ENCODE measurements at regions not wholly inside any gene's neighbourhood (a gene's known extent, or its start where the extent isn't known, plus 50 kb on each side); places are given as distances from the start of the nearest gene placed in this dataset.
A peak's percentile ranks its signal among the peaks of the same experiment; 100 is the strongest.

GRCh38 chr3:182438398-182438797 lies 354.9 kb upstream of the ATP11B start:
- Mint-ChIP-seq H3K27ac (no peak overlapping the region), H3K4me3 (no peak overlapping the region), H3K36me3 (no peaks in the 10 kb centered on the region), H3K4me1 (no peaks in the 10 kb centered on the region), H3K9me3 (peaks cover 5% of the 10 kb centered on the region)
- ATAC-seq (no peak), DNase-seq (ENCODE audit: low spot score in 2 of 2) (no peak)

GRCh38 chr3:182440101-182440500 lies 353.2 kb upstream of the ATP11B start:
- H3K9me3 Mint-ChIP-seq: peaks cover 3% of the 10 kb centered on the region

GRCh38 chr3:182445576-182445975 lies 347.7 kb upstream of the ATP11B start:
- ATAC-seq: no peak
- no peaks in the 10 kb centered on the region for H3K4me1 Mint-ChIP-seq
- H3K27ac Mint-ChIP-seq: no peak overlapping the region
- H3K36me3 Mint-ChIP-seq: no peaks in the 10 kb centered on the region
- no peaks in the 10 kb centered on the region for H3K9me3 Mint-ChIP-seq
- H3K4me3 Mint-ChIP-seq: no peak overlapping the region
- DNase-seq (ENCODE audit: low spot score in 2 of 2): no peak

More at GRCh38 chr3:182440101-182440500, 353.2 kb upstream of the ATP11B start:
- H3K27ac Mint-ChIP-seq: no peak overlapping the region
- H3K4me1 Mint-ChIP-seq: no peaks in the 10 kb centered on the region
- DNase-seq (ENCODE audit: low spot score in 2 of 2) (no peak), ATAC-seq (no peak)
- H3K4me3 Mint-ChIP-seq: no peak overlapping the region
- no peaks in the 10 kb centered on the region for H3K36me3 Mint-ChIP-seq

- no peaks in the 10 kb centered on the region for H3K36me3 Mint-ChIP-seq
Measured at GRCh38 chr3:182450942-182451787, 342.1 kb upstream of the ATP11B start.

GRCh38 chr3:182451871-182452270 lies 341.4 kb upstream of the ATP11B start:
- Mint-ChIP-seq H3K27ac (no peak overlapping the region), H3K9me3 (no peaks in the 10 kb centered on the region), H3K36me3 (no peaks in the 10 kb centered on the region), H3K4me3 (no peak overlapping the region), H3K4me1 (no peaks in the 10 kb centered on the region)
- ATAC-seq (no peak), DNase-seq (ENCODE audit: low spot score in 2 of 2) (no peak)

More at GRCh38 chr3:182450942-182451787, 342.1 kb upstream of the ATP11B start:
- H3K4me1 Mint-ChIP-seq: no peaks in the 10 kb centered on the region
- no peak overlapping the region for H3K27ac Mint-ChIP-seq
- H3K9me3 Mint-ChIP-seq: no peaks in the 10 kb centered on the region
- H3K4me3 Mint-ChIP-seq: no peak overlapping the region
- no peak for ATAC-seq
- no peak for DNase-seq (ENCODE audit: low spot score in 2 of 2)

GRCh38 chr3:182455011-182455410 lies 338.3 kb upstream of the ATP11B start:
- DNase-seq (ENCODE audit: low spot score in 2 of 2): no peak
- Mint-ChIP-seq H3K27ac (no peak overlapping the region), H3K36me3 (no peaks in the 10 kb centered on the region), H3K9me3 (no peaks in the 10 kb centered on the region), H3K4me1 (no peaks in the 10 kb centered on the region), H3K4me3 (no peak overlapping the region)
- ATAC-seq: no peak

GRCh38 chr3:182460303-182460702 lies 333.0 kb upstream of the ATP11B start:
- peaks cover 9% of the 10 kb centered on the region for H3K9me3 Mint-ChIP-seq
- no peak for ATAC-seq

GRCh38 chr3:182462152-182462551 lies 331.2 kb upstream of the ATP11B start:
- no peak overlapping the region for H3K4me3 Mint-ChIP-seq
- no peaks in the 10 kb centered on the region for H3K36me3 Mint-ChIP-seq
- DNase-seq (ENCODE audit: low spot score in 2 of 2) (no peak), ATAC-seq (no peak)
- H3K4me1 Mint-ChIP-seq: no peaks in the 10 kb centered on the region
- H3K27ac Mint-ChIP-seq: no peak overlapping the region
- H3K9me3 Mint-ChIP-seq: peaks cover 11% of the 10 kb centered on the region

More at GRCh38 chr3:182460303-182460702, 333.0 kb upstream of the ATP11B start:
- Mint-ChIP-seq H3K36me3 (no peaks in the 10 kb centered on the region), H3K27ac (no peak overlapping the region), H3K4me1 (no peaks in the 10 kb centered on the region), H3K4me3 (no peak overlapping the region)
- no peak for DNase-seq (ENCODE audit: low spot score in 2 of 2)

- DNase-seq (ENCODE audit: low spot score in 2 of 2) (no peak), ATAC-seq (peak; percentile 16)
- Mint-ChIP-seq H3K4me3 (no peak overlapping the region), H3K4me1 (no peaks in the 10 kb centered on the region), H3K27ac (no peak overlapping the region), H3K9me3 (peaks cover 11% of the 10 kb centered on the region), H3K36me3 (no peaks in the 10 kb centered on the region)
Measured at GRCh38 chr3:182464513-182465145, 328.7 kb upstream of the ATP11B start.

GRCh38 chr3:182465301-182466185 lies 327.8 kb upstream of the ATP11B start:
- Mint-ChIP-seq H3K4me1 (no peaks in the 10 kb centered on the region), H3K9me3 (peaks cover 11% of the 10 kb centered on the region), H3K36me3 (no peaks in the 10 kb centered on the region), H3K27ac (no peak overlapping the region), H3K4me3 (no peak overlapping the region)
- DNase-seq (ENCODE audit: low spot score in 2 of 2) (no peak), ATAC-seq (peak; percentile 40)

GRCh38 chr3:182469086-182469485 lies 324.2 kb upstream of the ATP11B start:
- Mint-ChIP-seq H3K9me3 (peaks cover 5% of the 10 kb centered on the region), H3K4me1 (no peaks in the 10 kb centered on the region), H3K4me3 (no peak overlapping the region), H3K27ac (no peak overlapping the region), H3K36me3 (no peaks in the 10 kb centered on the region)
- DNase-seq (ENCODE audit: low spot score in 2 of 2) (no peak), ATAC-seq (no peak)

- Mint-ChIP-seq H3K9me3 (peaks cover 5% of the 10 kb centered on the region), H3K27ac (no peak overlapping the region)
- DNase-seq (ENCODE audit: low spot score in 2 of 2): no peak
Measured at GRCh38 chr3:182470187-182470586, 323.1 kb upstream of the ATP11B start.

GRCh38 chr3:182473191-182473710 lies 320.1 kb upstream of the ATP11B start:
- DNase-seq (ENCODE audit: low spot score in 2 of 2): no peak
- peaks cover 3% of the 10 kb centered on the region for H3K9me3 Mint-ChIP-seq
- H3K4me1 Mint-ChIP-seq: no peaks in the 10 kb centered on the region
- ATAC-seq: no peak
- H3K4me3 Mint-ChIP-seq: no peak overlapping the region
- H3K27ac Mint-ChIP-seq: no peak overlapping the region
- no peaks in the 10 kb centered on the region for H3K36me3 Mint-ChIP-seq

More at GRCh38 chr3:182470187-182470586, 323.1 kb upstream of the ATP11B start:
- Mint-ChIP-seq H3K36me3 (no peaks in the 10 kb centered on the region), H3K4me3 (no peak overlapping the region), H3K4me1 (no peaks in the 10 kb centered on the region)
- no peak for ATAC-seq

GRCh38 chr3:182478369-182478768 lies 314.9 kb upstream of the ATP11B start:
- no peak overlapping the region for H3K4me3 Mint-ChIP-seq
- no peak overlapping the region for H3K27ac Mint-ChIP-seq
- no peaks in the 10 kb centered on the region for H3K9me3 Mint-ChIP-seq
- DNase-seq (ENCODE audit: low spot score in 2 of 2): no peak
- no peak for ATAC-seq
- no peaks in the 10 kb centered on the region for H3K36me3 Mint-ChIP-seq
- no peaks in the 10 kb centered on the region for H3K4me1 Mint-ChIP-seq
